NCI-H187 (cell line): ENCODE measurements at regions not wholly inside any gene's neighbourhood (a gene's known extent, or its start where the extent isn't known, plus 50 kb on each side); places are given as distances from the start of the nearest gene placed in this dataset.

Source experiments
- DNase-seq, 2 experiments: peaks; one replicate each; lab custom pipeline; 2025; lab: John Stamatoyannopoulos, UW

GRCh38 chr9:21669701-21670100, 132.7 kb upstream of the MTAP start:
- DNase-seq, result no peak

GRCh38 chr9:21670374-21670773, 132.1 kb upstream of the MTAP start:
- no peak for DNase-seq

GRCh38 chr9:21672140-21672539, 130.3 kb upstream of the MTAP start:
- DNase-seq, result no peak

- no peak for DNase-seq
These were observed 129.7 kb upstream of the MTAP start for GRCh38 chr9:21672761-21673160.

GRCh38 chr9:21674894-21675293, 127.5 kb upstream of the MTAP start:
- no peak for DNase-seq

- DNase-seq, result no peak
These were observed 125.0 kb upstream of the MTAP start for GRCh38 chr9:21677387-21677786.

GRCh38 chr9:21677834-21678233, 124.6 kb upstream of the MTAP start:
- DNase-seq, result no peak

- no peak for DNase-seq
These were observed 123.0 kb upstream of the MTAP start for GRCh38 chr9:21679432-21679831.

- DNase-seq, result no peak
These were observed 121.8 kb upstream of the MTAP start for GRCh38 chr9:21680590-21680989.

- no peak for DNase-seq
These were observed 120.8 kb upstream of the MTAP start for GRCh38 chr9:21681641-21682040.

GRCh38 chr9:21682381-21682780, 120.1 kb upstream of the MTAP start:
- DNase-seq, result no peak

GRCh38 chr9:21682981-21683380, 119.5 kb upstream of the MTAP start:
- no peak for DNase-seq

GRCh38 chr9:21683484-21684175, 118.8 kb upstream of the MTAP start:
- DNase-seq, result no peak

GRCh38 chr9:21684231-21684630, 118.2 kb upstream of the MTAP start:
- DNase-seq, result no peak

- DNase-seq, result no peak
These were observed 117.5 kb upstream of the MTAP start for GRCh38 chr9:21684831-21685362.

GRCh38 chr9:21685502-21685901, 116.9 kb upstream of the MTAP start:
- no peak for DNase-seq

- no peak for DNase-seq
These were observed 115.7 kb upstream of the MTAP start for GRCh38 chr9:21686738-21687137.

- DNase-seq, result no peak
These were observed 115.1 kb upstream of the MTAP start for GRCh38 chr9:21687351-21687750.

- DNase-seq, result no peak
These were observed 114.0 kb upstream of the MTAP start for GRCh38 chr9:21688108-21689102.

GRCh38 chr9:21689854-21690253, 112.6 kb upstream of the MTAP start:
- DNase-seq, result no peak

- DNase-seq, result no peak
These were observed 111.9 kb upstream of the MTAP start for GRCh38 chr9:21690561-21690960.

- no peak for DNase-seq
These were observed 110.0 kb upstream of the MTAP start for GRCh38 chr9:21692390-21692789.

- DNase-seq, result no peak
These were observed 108.0 kb upstream of the MTAP start for GRCh38 chr9:21694424-21694823.
